ENCODE measurements at regions not wholly inside any gene's neighbourhood (a gene's known extent, or its start where the extent isn't known, plus 50 kb on each side); places are given as distances from the start of the nearest gene placed in this dataset.
A peak's percentile ranks its signal among the peaks of the same experiment; 100 is the strongest.

DNA sequence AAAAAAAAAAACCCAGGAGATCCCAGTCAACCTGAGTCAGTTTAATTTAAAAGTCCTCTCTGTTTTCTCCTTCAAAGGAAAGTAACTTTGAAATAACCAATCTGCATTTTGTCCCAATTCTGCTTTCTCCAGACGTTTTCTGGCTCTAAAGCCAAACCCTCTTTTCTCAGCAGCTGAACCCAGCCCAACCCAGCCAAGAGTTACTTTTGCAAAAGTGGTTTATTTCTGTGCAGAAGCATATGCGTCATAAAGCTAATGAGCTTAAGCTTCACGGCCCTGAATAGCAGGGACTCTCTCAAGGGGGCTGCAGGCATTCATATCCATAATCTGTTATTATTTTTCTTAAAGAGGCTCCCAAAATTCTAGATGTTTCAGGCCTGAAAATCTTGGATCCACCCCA lies 176.6 kb downstream of the GALC start:
- FAIRE-seq, result no peak
- DNase-seq (ENCODE audit: low spot score in 2 of 2), result no peak

- FAIRE-seq (no peak), DNase-seq (ENCODE audit: low spot score in 2 of 2) (no peak)
These were observed 177.9 kb downstream of the GALC start for GRCh38 chr14:87815121-87815520.

- DNase-seq (ENCODE audit: low spot score in 2 of 2) (no peak), FAIRE-seq (no peak)
These were observed 179.3 kb downstream of the GALC start for GRCh38 chr14:87813686-87814085.

- no peak for FAIRE-seq
- no peak for DNase-seq (ENCODE audit: low spot score in 2 of 2)
These were observed 179.8 kb downstream of the GALC start for GRCh38 chr14:87813211-87813610.

DNA sequence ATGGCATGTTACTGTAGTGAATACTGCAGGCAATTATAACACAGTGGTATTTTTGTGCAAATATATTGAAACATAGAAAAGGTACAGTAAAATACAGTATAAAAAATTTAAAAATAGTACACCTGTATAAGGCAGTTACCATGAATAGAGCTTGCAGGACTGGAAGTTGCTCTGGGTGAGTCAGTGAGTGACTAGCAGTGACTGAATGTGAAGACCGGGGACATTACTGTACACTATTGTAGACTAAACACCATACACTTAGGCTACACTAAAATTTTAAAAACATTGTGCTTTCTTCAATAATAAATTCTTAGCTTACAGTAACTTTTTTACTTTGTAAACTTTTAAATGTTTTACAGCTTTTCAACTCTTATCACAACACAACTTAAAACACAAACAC lies 181.7 kb downstream of the GALC start:
- no peak for DNase-seq (ENCODE audit: low spot score in 2 of 2)
- FAIRE-seq, result no peak

DNA sequence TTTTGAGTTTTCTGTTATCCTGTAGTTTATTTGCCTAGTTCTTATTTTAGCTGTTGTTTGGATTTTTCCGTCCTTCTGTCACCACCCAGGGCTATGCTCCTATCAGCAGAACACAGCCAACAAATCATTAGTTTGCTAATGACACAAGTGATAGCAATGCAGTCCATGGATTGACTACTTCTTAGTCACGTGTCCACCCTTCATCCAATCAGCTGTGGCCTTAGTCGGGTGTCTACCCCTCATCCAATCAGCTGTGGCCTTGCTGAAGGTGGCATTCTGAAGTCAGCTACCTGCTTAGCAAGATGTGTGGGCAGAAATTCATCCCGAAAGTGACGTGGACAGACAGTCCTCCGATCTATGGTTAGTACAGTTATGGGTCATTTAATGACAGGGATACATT lies 182.3 kb downstream of the GALC start:
- DNase-seq (ENCODE audit: low spot score in 2 of 2) (no peak), FAIRE-seq (no peak)

DNA sequence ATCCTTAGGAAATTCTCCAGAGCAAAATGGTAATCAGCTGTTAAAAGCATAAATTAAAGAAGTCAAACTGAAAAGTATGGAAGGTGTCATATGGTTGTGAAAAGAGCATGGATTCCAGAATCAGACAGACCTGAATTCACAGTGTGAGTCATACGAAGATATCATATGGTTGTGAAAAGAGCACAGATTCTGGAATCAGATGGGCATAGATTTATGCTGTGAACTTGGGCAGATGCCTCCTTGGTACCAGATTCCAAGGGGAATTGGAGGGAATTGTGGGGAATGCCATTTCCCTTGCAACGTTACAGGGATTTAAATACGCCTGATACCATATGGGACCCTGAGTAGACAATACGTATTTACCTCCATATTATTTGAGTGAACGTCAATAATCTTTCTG lies 183.7 kb downstream of the GALC start:
- DNase-seq (ENCODE audit: low spot score in 2 of 2) (no peak), FAIRE-seq (no peak)

DNA sequence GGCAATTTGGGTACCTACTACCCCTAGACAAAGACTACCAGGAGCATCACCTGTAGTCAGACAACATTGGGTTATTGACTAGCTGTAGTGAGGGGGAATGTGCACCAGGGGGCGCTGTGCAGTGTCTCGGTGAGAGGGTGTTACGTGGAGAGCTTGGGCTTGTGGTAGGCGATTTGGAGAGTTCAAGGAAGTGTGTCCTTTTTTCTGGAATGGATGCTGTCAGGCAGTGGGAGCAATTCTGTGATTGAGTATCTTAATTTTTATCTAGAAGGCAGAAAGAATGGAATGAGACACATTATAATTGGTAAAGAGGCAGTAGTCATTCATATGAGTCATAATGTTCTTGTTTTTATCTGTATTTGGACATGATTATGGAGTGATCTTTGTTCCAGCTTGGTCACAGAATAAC lies 187.7 kb downstream of the GALC start:
- no peak for FAIRE-seq
- no peak for DNase-seq (ENCODE audit: low spot score in 2 of 2)

DNA sequence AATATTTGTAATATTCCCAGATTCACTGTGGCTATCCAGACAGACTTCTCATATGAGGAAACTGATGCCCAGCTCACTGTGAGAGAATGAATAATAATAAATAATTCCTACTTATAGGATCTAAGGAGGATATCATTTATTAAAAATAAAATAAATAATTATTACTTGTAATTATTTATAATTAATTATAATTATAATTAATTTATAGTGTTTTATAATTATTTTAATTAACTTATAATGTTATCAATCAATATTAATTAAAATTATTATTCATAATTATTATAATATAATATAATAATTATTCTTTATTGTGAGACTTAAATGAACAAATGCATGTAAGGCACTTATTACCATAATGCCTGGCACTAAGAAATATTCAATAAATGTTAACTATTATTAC lies 192.8 kb downstream of the GALC start:
- FAIRE-seq, result peak; percentile 94
- DNase-seq (ENCODE audit: low spot score in 2 of 2), result no peak

GRCh38 chr14:87799400-87799799 lies 193.6 kb downstream of the GALC start:
- DNase-seq (ENCODE audit: low spot score in 2 of 2) (no peak), FAIRE-seq (no peak)

DNA sequence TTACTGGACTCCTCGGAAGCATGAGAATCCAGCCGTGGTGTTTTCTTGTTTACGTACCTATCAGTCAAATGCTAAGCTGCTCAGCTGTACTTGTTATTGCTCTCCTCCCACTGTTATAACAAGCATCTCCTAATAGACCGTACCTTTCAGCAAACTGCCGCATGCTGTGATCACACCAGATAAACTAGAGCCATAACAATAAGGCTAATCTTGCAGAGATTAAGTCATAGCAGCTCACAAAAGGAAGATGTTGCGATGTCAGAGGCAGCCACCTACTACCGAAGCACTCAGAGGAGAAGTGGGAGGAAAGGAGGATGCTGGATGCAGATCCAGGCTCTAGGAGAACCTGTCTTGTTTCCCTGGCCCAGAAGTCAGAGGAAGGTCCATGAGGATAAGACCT lies 196.0 kb downstream of the GALC start:
- DNase-seq (ENCODE audit: low spot score in 2 of 2) (no peak), FAIRE-seq (no peak)

DNA sequence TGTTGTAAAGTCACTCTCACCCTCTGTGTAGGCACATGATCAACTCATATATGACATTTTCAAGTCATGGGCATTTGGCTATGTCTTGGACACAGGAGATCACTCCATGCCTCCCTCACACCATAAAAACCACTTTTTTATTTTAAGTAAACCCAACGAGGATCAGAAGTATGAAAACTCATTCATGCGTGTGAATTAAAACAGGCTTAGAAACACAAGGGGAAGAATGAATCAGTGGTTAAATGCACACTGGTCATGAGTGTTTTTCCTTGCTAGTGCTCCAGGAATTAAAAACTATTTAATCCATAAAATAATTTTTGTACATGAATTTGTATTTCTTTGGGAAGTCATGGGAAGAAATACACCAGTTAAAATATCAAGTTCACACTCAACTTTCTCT lies 198.4 kb downstream of the GALC start:
- FAIRE-seq, result no peak
- DNase-seq (ENCODE audit: low spot score in 2 of 2), result no peak

GRCh38 chr14:87785897-87786296 lies 207.1 kb downstream of the GALC start:
- FAIRE-seq (no peak), DNase-seq (ENCODE audit: low spot score in 2 of 2) (no peak)

DNA sequence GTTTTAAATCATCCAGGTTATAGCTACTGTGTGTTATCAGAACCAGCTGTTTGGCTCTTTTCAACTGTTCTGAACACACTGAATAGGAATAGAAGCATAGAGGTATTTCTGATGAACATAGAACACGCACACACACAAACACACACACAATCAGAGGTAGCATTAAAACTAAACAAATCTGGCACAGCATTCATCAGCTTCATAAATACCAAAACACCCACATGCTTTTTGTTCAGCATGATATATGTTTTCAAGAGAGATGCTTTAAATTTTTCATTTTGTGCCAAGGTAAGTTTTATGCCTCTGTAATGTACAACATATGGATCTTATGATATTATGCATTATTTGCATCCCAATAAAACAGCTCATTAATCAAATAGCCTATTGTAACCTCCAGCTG lies 208.6 kb downstream of the GALC start:
- FAIRE-seq (no peak), DNase-seq (ENCODE audit: low spot score in 2 of 2) (no peak)

DNA sequence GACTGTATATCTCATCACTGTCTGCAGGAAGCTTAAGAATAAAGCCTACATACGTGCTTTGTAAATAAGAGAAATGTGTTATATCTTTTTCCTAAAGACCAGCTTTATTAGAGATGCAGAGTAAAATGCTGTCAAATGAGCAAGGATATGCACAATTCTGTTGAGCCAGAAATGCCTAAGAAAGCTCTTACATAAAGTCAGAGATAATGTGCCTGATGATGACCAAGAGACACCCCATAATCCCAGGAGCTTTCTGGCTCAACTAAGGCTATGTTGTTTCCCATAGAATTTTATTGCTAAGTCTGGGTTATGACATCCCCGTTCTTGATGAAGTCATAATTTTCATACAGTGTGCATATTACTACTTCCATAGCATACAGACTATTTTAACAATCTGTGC lies 209.9 kb downstream of the GALC start:
- DNase-seq (ENCODE audit: low spot score in 2 of 2) (no peak), FAIRE-seq (no peak)

GRCh38 chr14:87772854-87773253 lies 220.1 kb downstream of the GALC start:
- DNase-seq (ENCODE audit: low spot score in 2 of 2) (no peak), FAIRE-seq (no peak)

DNA sequence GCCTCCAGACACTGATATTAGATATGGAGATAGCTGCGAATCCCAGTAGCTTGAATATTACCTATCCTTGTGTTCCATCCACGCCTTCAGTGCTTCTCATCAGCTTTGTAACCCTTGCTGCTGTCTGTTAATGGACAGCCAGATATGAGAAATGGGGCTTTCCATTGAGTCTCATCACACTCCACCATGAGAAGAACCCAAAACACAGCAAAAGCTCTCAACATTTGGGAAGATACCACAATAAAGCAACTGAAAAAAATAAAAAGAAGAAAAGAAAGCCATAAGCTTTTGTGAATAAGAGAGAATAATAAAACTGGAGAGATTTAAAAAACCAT lies 225.4 kb downstream of the GALC start:
- no peak for FAIRE-seq
- no peak for DNase-seq (ENCODE audit: low spot score in 2 of 2)

DNA sequence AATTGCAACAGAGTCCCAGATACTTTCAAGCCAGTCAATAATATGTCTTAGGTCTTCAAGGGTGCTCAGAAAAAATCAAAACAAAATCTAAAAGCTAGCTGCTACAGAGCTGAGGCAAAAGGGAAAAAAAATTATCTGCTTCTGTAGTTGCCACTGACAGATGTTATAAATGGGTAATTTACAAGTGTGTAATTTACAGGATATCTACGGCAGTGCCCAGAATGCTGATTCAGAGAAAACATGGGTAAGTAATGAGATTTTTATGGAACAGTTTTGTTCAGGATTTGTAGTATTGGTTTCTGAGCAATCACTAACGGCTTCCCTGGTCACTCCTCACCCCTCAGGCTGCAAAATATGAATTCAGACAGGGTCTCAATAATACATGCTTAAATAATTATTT lies 234.1 kb downstream of the GALC start:
- no peak for DNase-seq (ENCODE audit: low spot score in 2 of 2)

DNA sequence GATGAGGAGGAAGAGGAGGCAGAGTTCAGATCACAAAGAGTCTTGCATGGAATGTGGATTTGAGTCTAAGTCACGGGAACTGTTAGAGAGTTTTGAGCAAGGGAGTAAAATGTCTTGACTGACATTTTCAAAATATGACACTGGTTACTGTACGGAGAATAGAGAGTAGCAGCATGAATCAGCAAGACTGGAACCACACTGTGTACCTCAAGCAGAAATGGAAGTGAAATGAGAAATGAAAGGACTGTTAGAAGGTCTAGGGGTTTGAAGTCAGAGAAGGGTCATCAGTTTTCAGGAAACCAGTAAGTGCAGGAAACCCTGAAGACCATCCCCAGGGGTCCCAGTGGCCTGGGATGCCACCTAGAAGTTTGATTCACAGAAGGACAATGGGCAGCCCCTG lies 236.3 kb downstream of the GALC start:
- DNase-seq (ENCODE audit: low spot score in 2 of 2), result no peak
- no peak for FAIRE-seq

More for the DNA sequence above, 234.1 kb downstream of the GALC start:
- FAIRE-seq, result no peak

GRCh38 chr14:87754520-87755223 lies 238.3 kb downstream of the GALC start:
- DNase-seq (ENCODE audit: low spot score in 2 of 2), result no peak
- no peak for FAIRE-seq

DNA sequence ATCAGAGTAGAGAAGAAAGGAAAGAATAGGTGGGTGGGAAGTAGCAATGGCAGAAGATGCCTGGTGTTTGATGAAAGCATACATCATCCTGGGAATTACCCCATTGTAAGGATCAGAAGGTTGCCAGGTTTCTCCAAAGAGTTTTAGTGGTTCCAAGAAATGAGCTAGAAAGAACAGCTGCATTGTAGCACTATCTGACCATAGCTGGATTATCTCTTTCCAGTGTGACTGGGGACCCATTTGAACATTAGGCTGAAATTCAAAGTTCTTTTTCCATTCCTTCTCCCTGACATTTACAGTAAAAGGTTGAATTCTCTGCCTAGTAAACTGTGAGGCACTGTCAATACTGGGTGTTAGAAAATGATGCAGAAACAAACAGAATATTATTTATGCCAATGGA lies 244.4 kb downstream of the GALC start:
- DNase-seq (ENCODE audit: low spot score in 2 of 2) (no peak), FAIRE-seq (no peak)

DNA sequence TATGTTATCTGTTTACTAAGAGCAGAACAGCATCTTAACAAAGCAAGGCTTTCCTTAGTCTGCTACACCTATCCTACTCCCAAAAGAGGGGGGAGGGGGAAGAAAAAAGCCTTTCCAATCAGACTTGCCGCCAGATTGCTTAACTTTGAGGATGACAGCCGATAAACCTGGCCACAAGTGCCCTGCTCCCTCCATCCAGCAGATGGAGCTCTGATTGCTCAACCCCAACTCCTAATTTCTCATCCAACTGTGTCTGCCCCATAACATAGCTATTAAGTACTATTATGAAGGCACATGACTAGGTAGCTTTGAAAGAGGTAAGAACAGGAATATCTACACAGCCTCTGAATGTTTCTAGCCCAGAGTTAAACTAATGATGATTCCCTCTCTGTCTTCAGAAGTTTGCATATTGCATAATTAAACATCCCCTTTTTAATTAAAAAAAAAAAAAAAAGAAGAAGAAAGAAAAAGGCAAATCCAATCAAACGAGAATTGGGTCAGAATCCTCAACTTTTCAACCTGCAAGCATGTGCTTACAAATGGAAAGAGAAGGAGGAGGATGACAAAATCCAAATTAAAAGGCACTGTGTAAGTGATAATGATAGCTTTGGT lies 247.4 kb downstream of the GALC start:
- no peak for FAIRE-seq

More for the DNA sequence above, 247.4 kb downstream of the GALC start:
- peak in 1 of 2 donors; percentile 10 for DNase-seq (ENCODE audit: low spot score in 2 of 2)

All from frontal cortex (tissue), 3 donors.